H1 (cell line): ENCODE measurements at regions not wholly inside any gene's neighbourhood (a gene's known extent, or its start where the extent isn't known, plus 50 kb on each side); places are given as distances from the start of the nearest gene placed in this dataset.

Experiments used
- CTCF ChIA-PET: fragments of 300-600 bp; sonication (Branson Sonifier 250); formaldehyde crosslinking; loops from one replicate; lab custom pipeline; 2021; ENCODE audit not compliant: partially characterized antibody; lab: Charles Lee
- POLR2A ChIA-PET: fragments of 300-600 bp; sonication (Branson Sonifier 250); formaldehyde crosslinking; loops from one replicate; lab custom pipeline; 2021; ENCODE audit warnings: inconsistent platforms; ENCODE audit not compliant: partially characterized antibody; lab: Charles Lee
- DNase-seq, 2 experiments: peaks; one replicate each; pipeline versions ENCODE4 v3.0.0 to v3.0.0-alpha.2; 2010 to 2022; ENCODE audit warnings: low spot score in 2 of 2, low read depth in 1 of 2, mixed read lengths in 1 of 2
- FAIRE-seq: peaks from 2 replicates; lab custom pipeline; 2011; peaks lifted over from hg19 to GRCh38; lab: Jason Lieb, UNC
- H2AFZ ChIP-seq: 2 replicates; pipeline ENCODE4 v1.8.1; 2012; ENCODE audit warnings: low read length, inconsistent platforms
- H2AK5ac ChIP-seq: 2 replicates; pipeline ENCODE4 v1.6.1; 2013; ENCODE audit warnings: low read depth, low read length
- H2BK120ac ChIP-seq: replicated peaks from 2 replicates; pipeline ENCODE3; 2013; ENCODE audit warnings: low read depth, low read length, inconsistent platforms
- H2BK12ac ChIP-seq: 2 replicates; pipeline ENCODE4 v1.6.1; 2013; ENCODE audit warnings: low read depth, low read length
- H2BK15ac ChIP-seq: 2 replicates; pipeline ENCODE4 v1.6.1; 2013; ENCODE audit warnings: low read length
- H2BK20ac ChIP-seq: 2 replicates; pipeline ENCODE4 v1.6.1; 2013; ENCODE audit warnings: low read length
- H2BK5ac ChIP-seq: 2 replicates; pipeline ENCODE4 v1.6.1; 2013; ENCODE audit warnings: low read depth, low read length
- H3K14ac ChIP-seq: 2 replicates; pipeline ENCODE4 v1.6.1; 2013; ENCODE audit warnings: inconsistent platforms; ENCODE audit not compliant: insufficient read length
- H3K18ac ChIP-seq: 2 replicates; pipeline ENCODE4 v1.6.1; 2013; ENCODE audit warnings: low read length; ENCODE audit errors: extremely low read depth
- H3K23ac ChIP-seq: 2 replicates; pipeline ENCODE4 v1.6.1; 2013; ENCODE audit warnings: inconsistent platforms; ENCODE audit not compliant: insufficient read length
- H3K23me2 ChIP-seq: 2 replicates; pipeline ENCODE4 v1.6.1; 2013; ENCODE audit warnings: low read depth, low read length
- H3K27ac ChIP-seq: 2 replicates; pipeline ENCODE4 v1.6.1; 2011; ENCODE audit warnings: low read depth, low read length, inconsistent platforms
- H3K27me3 ChIP-seq, 4 experiments: replicated peaks in 1 of 4; 1 replicate in 1 of 4; 2 replicates in 3 of 4; pipeline versions ENCODE4 v1.6.1 to v1.8.1; 2011 to 2013; ENCODE audit warnings: low read length in 3 of 4, mild to moderate bottlenecking in 3 of 4, inconsistent platforms in 2 of 4, mixed read lengths in 2 of 4, moderate library complexity in 1 of 4; ENCODE audit not compliant: control insufficient read depth in 3 of 4, insufficient read depth in 3 of 4; ENCODE audit errors: extremely low read depth in 1 of 4
- H3K36me3 ChIP-seq, 4 experiments: 2 replicates each; pipeline versions ENCODE4 v1.6.1 to v1.8.1; 2011 to 2013; ENCODE audit warnings: mild to moderate bottlenecking in 4 of 4, low read length in 3 of 4, moderate library complexity in 2 of 4, control low read depth in 1 of 4, inconsistent platforms in 1 of 4; ENCODE audit not compliant: insufficient read depth in 4 of 4, control insufficient read depth in 2 of 4
- H3K4ac ChIP-seq: replicated peaks from 2 replicates; pipeline ENCODE3; 2013; ENCODE audit warnings: low read length, low read depth, mixed read lengths, inconsistent platforms; ENCODE audit not compliant: insufficient read length
- H3K4me1 ChIP-seq, 4 experiments: replicated peaks in 1 of 4; 1 replicate in 1 of 4; 2 replicates in 3 of 4; pipeline versions ENCODE4 v1.6.1 to v1.8.1; 2011 to 2013; ENCODE audit warnings: low read length in 3 of 4, inconsistent platforms in 2 of 4, mixed read lengths in 1 of 4; ENCODE audit not compliant: insufficient read depth in 4 of 4, control insufficient read depth in 3 of 4
- H3K4me2 ChIP-seq, 2 experiments: 2 replicates each; pipeline versions ENCODE4 v1.6.1 to v1.8.1; 2011 to 2013; ENCODE audit warnings: low read depth in 2 of 2, low read length in 2 of 2, control low read depth in 1 of 2, inconsistent platforms in 1 of 2, mild to moderate bottlenecking in 1 of 2; ENCODE audit not compliant: insufficient read depth in 1 of 2
- H3K4me3 ChIP-seq, 4 experiments: fragments of 200-600, 300-600 bp in 1 of 4; sonication (generic), shearing (Covaris generic), sonication (Bioruptor Twin) in 1 of 4; 2 replicates each; pipeline versions ENCODE4 v1.5.1 to v1.8.1; 2011 to 2016; ENCODE audit warnings: low read length in 4 of 4, low read depth in 3 of 4, control low read depth in 2 of 4, inconsistent platforms in 2 of 4, mild to moderate bottlenecking in 2 of 4, mixed read lengths in 1 of 4, moderate library complexity in 1 of 4; ENCODE audit not compliant: insufficient read depth in 2 of 4; ENCODE audit errors: extremely low read depth in 1 of 4
- H3K56ac ChIP-seq: replicated peaks from 2 replicates; pipeline ENCODE3; 2013; ENCODE audit warnings: low read depth, mild to moderate bottlenecking, mixed read lengths, low read length, inconsistent platforms; ENCODE audit not compliant: insufficient read length
- H3K79me1 ChIP-seq: 2 replicates; pipeline ENCODE4 v1.6.1; 2013; ENCODE audit warnings: low read depth, low read length, control low read depth
- H3K79me2 ChIP-seq, 2 experiments: 2 replicates each; pipeline versions ENCODE4 v1.6.1 to v1.8.1; 2012 to 2013; ENCODE audit warnings: low read length in 2 of 2, mild to moderate bottlenecking in 2 of 2, inconsistent platforms in 1 of 2; ENCODE audit not compliant: insufficient read depth in 2 of 2, control insufficient read depth in 1 of 2
- H3K9ac ChIP-seq, 4 experiments: replicated peaks in 1 of 4; 1 replicate in 1 of 4; 2 replicates in 3 of 4; pipeline versions ENCODE4 v1.6.1 to v1.8.1; 2011 to 2013; ENCODE audit warnings: low read depth in 3 of 4, low read length in 3 of 4, control low read depth in 2 of 4, mild to moderate bottlenecking in 2 of 4, moderate library complexity in 2 of 4, inconsistent platforms in 1 of 4; ENCODE audit errors: extremely low read depth in 1 of 4
- H3K9me3 ChIP-seq, 2 experiments: 2 replicates each; pipeline versions ENCODE4 v1.6.1 to v1.8.1; 2012 to 2013; ENCODE audit warnings: mild to moderate bottlenecking in 2 of 2, moderate library complexity in 2 of 2, control low read depth in 1 of 2, inconsistent platforms in 1 of 2, low read depth in 1 of 2, low read length in 1 of 2, mixed read lengths in 1 of 2; ENCODE audit not compliant: insufficient read depth in 2 of 2
- H4K20me1 ChIP-seq, 2 experiments: replicated peaks in 1 of 2; 2 replicates each; pipeline versions ENCODE3 to v1.8.1; 2011 to 2013; ENCODE audit warnings: inconsistent platforms in 2 of 2, low read length in 2 of 2, mild to moderate bottlenecking in 1 of 2; ENCODE audit not compliant: insufficient read depth in 2 of 2, control insufficient read depth in 1 of 2
- H4K5ac ChIP-seq: 2 replicates; pipeline ENCODE4 v1.6.1; 2013; ENCODE audit warnings: low read length, low read depth, mixed read lengths, inconsistent platforms; ENCODE audit not compliant: insufficient read length
- H4K8ac ChIP-seq: 2 replicates; pipeline ENCODE4 v1.8.0; 2013; ENCODE audit warnings: mild to moderate bottlenecking, moderate library complexity, low read length, inconsistent platforms; ENCODE audit not compliant: insufficient read depth; ENCODE audit errors: extremely low read depth
- H4K91ac ChIP-seq: replicated peaks from 2 replicates; pipeline ENCODE3; 2013; ENCODE audit warnings: low read length, mixed read lengths, inconsistent platforms; ENCODE audit not compliant: insufficient read length
- CHD1 ChIP-seq: IDR thresholded peaks from 2 replicates; pipeline ENCODE4 v1.6.1; 2012; ENCODE audit warnings: low read depth, low read length, improper control_type of control experiment
- CHD2 ChIP-seq: IDR thresholded peaks from 2 replicates; pipeline ENCODE4 v1.6.1; 2012; ENCODE audit warnings: low read length, improper control_type of control experiment
- CTCF ChIP-seq, 3 experiments: IDR thresholded peaks; 1 replicate in 2 of 3; 2 replicates in 1 of 3; pipeline versions ENCODE4 v1.5.1 to v1.6.1; 2011; ENCODE audit warnings: low read length in 3 of 3, mild to moderate bottlenecking in 3 of 3, inconsistent platforms in 2 of 3, low read depth in 1 of 3, moderate library complexity in 1 of 3; ENCODE audit not compliant: insufficient read depth in 1 of 3; ENCODE audit errors: control extremely low read depth in 1 of 3
- FOSL1 ChIP-seq: IDR thresholded peaks from 2 replicates; pipeline ENCODE4 v1.6.1; 2011; ENCODE audit warnings: mild to moderate bottlenecking, low read depth, low read length, moderate library complexity; ENCODE audit not compliant: insufficient read depth
- GTF2F1 ChIP-seq: IDR thresholded peaks from 2 replicates; pipeline ENCODE4 v1.6.1; 2012; ENCODE audit warnings: low read depth, low read length, improper control_type of control experiment, borderline replicate concordance
- POU5F1 ChIP-seq: IDR thresholded peaks from 2 replicates; pipeline ENCODE4 v1.6.1; 2011; ENCODE audit warnings: low read depth, mild to moderate bottlenecking, low read length, moderate library complexity
- RAD21 ChIP-seq, 2 experiments: IDR thresholded peaks in 1 of 2; conservative IDR thresholded peaks in 1 of 2; 2 replicates each; pipeline ENCODE4 v1.6.1; 2011; ENCODE audit warnings: low read depth in 2 of 2, low read length in 2 of 2, improper control_type of control experiment in 1 of 2, inconsistent platforms in 1 of 2, mild to moderate bottlenecking in 1 of 2, moderate library complexity in 1 of 2
- RFX5 ChIP-seq: IDR thresholded peaks from 2 replicates; pipeline ENCODE4 v1.6.1; 2011; ENCODE audit warnings: low read depth, low read length, improper control_type of control experiment, borderline replicate concordance
- RNF2 ChIP-seq: fragments of 200-900, 300-1000 bp; sonication (generic); IDR thresholded peaks from 2 replicates; pipeline ENCODE4 v1.7.1; 2016; ENCODE audit warnings: borderline replicate concordance, low read depth, mild to moderate bottlenecking, antibody characterized with exemption, low read length; ENCODE audit not compliant: poor library complexity, severe bottlenecking; ENCODE audit errors: missing control alignments
- RXRA ChIP-seq: IDR thresholded peaks from 2 replicates; pipeline ENCODE4 v1.6.1; 2011; ENCODE audit warnings: low read depth, mild to moderate bottlenecking, low read length, moderate library complexity; ENCODE audit not compliant: insufficient read depth
- YY1 ChIP-seq: IDR thresholded peaks from 2 replicates; pipeline ENCODE4 v1.6.1; 2011; ENCODE audit warnings: low read depth, mild to moderate bottlenecking, low read length

DNA sequence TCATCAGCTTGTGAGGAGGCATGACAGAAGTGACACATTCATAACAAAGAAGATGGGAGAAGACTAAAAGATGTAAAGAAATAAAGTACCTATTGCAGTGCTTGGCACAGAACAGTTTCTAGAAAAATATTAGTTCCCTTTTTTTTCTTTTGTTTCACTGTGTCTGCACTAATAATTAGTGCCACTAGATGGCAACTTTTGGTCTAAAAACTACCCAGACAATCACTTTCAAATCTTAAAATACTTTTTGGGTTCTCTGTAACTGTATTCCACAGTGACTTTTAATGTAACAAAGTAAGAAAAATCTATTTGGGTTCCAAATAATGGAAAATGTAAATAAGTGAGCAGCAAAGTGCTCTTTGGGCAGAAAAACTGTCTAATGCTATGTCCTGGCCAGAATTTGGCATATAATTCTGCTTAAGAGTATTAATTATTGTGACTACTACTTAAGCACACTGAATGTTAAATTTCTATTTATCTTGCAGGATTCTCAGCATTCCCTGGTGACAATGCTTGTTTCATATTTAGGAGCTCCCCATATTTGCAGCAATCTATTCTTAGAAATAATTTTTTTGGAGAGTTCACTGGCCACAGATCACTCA is 134.8 kb upstream of the KIF5B start:
- no peak overlapping the region for H4K5ac ChIP-seq
- no peaks in the 10 kb centered on the region for H3K79me1 ChIP-seq
- H3K27me3 ChIP-seq: no peaks in the 10 kb centered on the region
- H2BK20ac ChIP-seq: no peak overlapping the region
- H3K4me3 ChIP-seq: no peak overlapping the region
- H3K56ac ChIP-seq: no peak overlapping the region
- H2BK12ac ChIP-seq: no peak overlapping the region
- H2BK15ac ChIP-seq: no peak overlapping the region
- no peak overlapping the region for H3K9ac ChIP-seq
- H2AK5ac ChIP-seq: no peak overlapping the region
- H3K4me1 ChIP-seq: no peaks in the 10 kb centered on the region
- H4K8ac ChIP-seq: no peak overlapping the region
- no peaks in the 10 kb centered on the region for H4K20me1 ChIP-seq
- no peaks in the 10 kb centered on the region for H3K79me2 ChIP-seq
- no peaks in the 10 kb centered on the region for H3K9me3 ChIP-seq
- no peak overlapping the region for H3K18ac ChIP-seq
- no peak overlapping the region for H3K27ac ChIP-seq
- DNase-seq (no peak), FAIRE-seq (no peak)
- no peak overlapping the region for H3K4ac ChIP-seq
- no peak overlapping the region for H2BK120ac ChIP-seq
- no peak overlapping the region for H3K4me2 ChIP-seq
- no peak overlapping the region for H3K14ac ChIP-seq
- H2BK5ac ChIP-seq: no peak overlapping the region
- no peak overlapping the region for H4K91ac ChIP-seq
- H3K36me3 ChIP-seq: no peaks in the 10 kb centered on the region
- POLR2A ChIA-PET: interaction anchor here (0.8 kb wide), 1 partner anchor 138 kb away, joined by 3 read pairs; no protein-coding TSS in a partner anchor
- H2AFZ ChIP-seq: peak overlapping the region; percentile 77; the same call in 1 of the 2 replicates
- no peak overlapping the region for H3K23ac ChIP-seq
- CTCF ChIA-PET: interaction anchor here (0.6 to 3.5 kb wide), 21 partner anchors 8 to 1253 kb away, joined by 3 to 17 read pairs (median 4); no protein-coding TSS in a partner anchor
- H3K23me2 ChIP-seq: no peaks in the 10 kb centered on the region
- TF ChIP-seq CTCF (IDR thresholded peaks at IDR 0.05; ENCODE audit: control extremely low read depth in 1 of 3, insufficient read depth in 1 of 3, low read depth in 1 of 3, low read length in 3 of 3): peak in 2 of 3 experiments; percentile 19 to 30; a peak in 2 of 4 replicates
- no peak for TF ChIP-seq RXRA
- no peak for TF ChIP-seq FOSL1
- TF ChIP-seq CHD1: no peak
- TF ChIP-seq CHD2: no peak
- TF ChIP-seq RAD21 (IDR thresholded peaks at IDR 0.05 in 1 of 2, conservative IDR thresholded peaks at IDR 0.05 in 1 of 2; ENCODE audit: low read depth in 2 of 2, low read length in 2 of 2): peak in 1 of 2 experiments; percentile 48
- TF ChIP-seq RNF2: no peak
- TF ChIP-seq GTF2F1: no peak
- TF ChIP-seq POU5F1: no peak
- TF ChIP-seq YY1: no peak
- no peak for TF ChIP-seq RFX5
